Pancreas (tissue), 10 donors: ENCODE measurements at regions not wholly inside any gene's neighbourhood (a gene's known extent, or its start where the extent isn't known, plus 50 kb on each side); places are given as distances from the start of the nearest gene placed in this dataset.

Experiments
- ATAC-seq, 4 donors: fragments of 200-7000 bp; cut with Tn5 transposase; one replicate each; pipeline versions ENCODE4 v1.8.0 to v1.9.1; 2020; ENCODE audit warnings: mild to moderate bottlenecking in 4 of 4, moderate library complexity in 4 of 4
- DNase-seq, 6 donors: peaks; one replicate each; pipeline ENCODE4 v3.0.0-alpha.2; 2020
- FAIRE-seq: peaks from 2 replicates; lab custom pipeline; 2012; peaks lifted over from hg19 to GRCh38; lab: Jason Lieb, UNC
- H3K27ac ChIP-seq, 4 donors: fragments of 200-600 bp; sonication (generic); 1 replicate in 3 of 4; 2 replicates in 1 of 4; pipeline versions ENCODE4 v1.5.0 to v1.8.0; 2020
- H3K27me3 ChIP-seq, 4 donors: fragments of 200-600 bp; one replicate each; pipeline ENCODE4 v1.8.0; 2021
- H3K36me3 ChIP-seq, 3 donors: fragments of 200-600 bp; sonication (generic) in 1 of 3; one replicate each; pipeline versions ENCODE4 v1.5.0 to v1.8.0; 2020 to 2021
- H3K4me1 ChIP-seq, 3 donors: fragments of 200-600 bp; one replicate each; pipeline ENCODE4 v1.8.0; 2021
- H3K4me3 ChIP-seq, 4 donors: fragments of 200-600 bp; sonication (generic) in 2 of 4; one replicate each; pipeline versions ENCODE4 v1.5.0 to v1.8.0; 2020 to 2021
- H3K9me3 ChIP-seq, 4 donors: fragments of 200-600 bp; one replicate each; pipeline ENCODE4 v1.8.0; 2021
- WGBS, 2 donors: extraction: QIAGEN DNeasy Blood & Tissue Kit; methylation state at CpG; one replicate each; pipeline ENCODE4 v1.1.7; 2013; 5-methylcytosine and 5-hydroxymethylcytosine counted together
- intact Hi-C, 3 donors: fragments of 100-400 bp; cut with DNase I; formaldehyde crosslinking; loops; one replicate each; pipeline versions ENCODE4 v1.11.1 to v1.14.2; 2022
- TF ChIP-seq, protein P1 (sequence below), 4 donors: fragments of 200-600 bp; sonication (generic) in 3 of 4; IDR thresholded peaks; one replicate each; pipeline versions ENCODE4 v1.5.0 to v1.8.0; 2021; ENCODE audit warnings: antibody characterized with exemption in 4 of 4
- donor health status: healthy with polysubstance abuse.
- donor health status: DM: no; HTN: no; CAD: no; lungs with moderate emphysema.
- donor health status: DM: no; HTN: no; CAD: no.
- donor health status: control.
- donor health status: control.
- donor health status: Bipolar disorder and iron deficiency.
- donor health status: DM: yes; HTN: yes; CAD: no.
- donor health status: DM: no; HTN: no; CAD: no.
- donor health status: DM: no; HTN: no; CAD: no.
- donor health status: DM: yes; HTN: yes; CAD: no.

DNA sequence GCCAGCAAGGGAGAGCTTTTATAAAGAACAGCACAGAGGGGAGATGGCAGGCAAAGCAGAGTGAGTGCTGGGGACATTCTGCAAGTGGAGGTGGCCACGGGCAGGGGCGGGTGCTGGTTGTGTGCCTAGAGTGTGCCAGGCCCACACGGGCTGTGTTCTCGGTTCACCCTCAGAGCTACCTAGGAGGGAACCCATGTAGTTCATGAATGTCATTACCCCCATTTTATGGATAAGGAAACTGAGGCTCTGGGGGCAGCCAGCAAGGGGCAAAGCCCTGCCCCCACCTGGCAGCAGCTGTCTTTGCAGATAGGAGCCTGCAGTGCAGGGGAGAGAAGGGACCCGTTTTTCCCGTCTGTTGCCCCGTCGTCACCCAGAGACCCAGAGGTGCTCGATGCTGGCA is 85.2 kb upstream of the NCOR2 start:
- TF ChIP-seq, protein P1, sequence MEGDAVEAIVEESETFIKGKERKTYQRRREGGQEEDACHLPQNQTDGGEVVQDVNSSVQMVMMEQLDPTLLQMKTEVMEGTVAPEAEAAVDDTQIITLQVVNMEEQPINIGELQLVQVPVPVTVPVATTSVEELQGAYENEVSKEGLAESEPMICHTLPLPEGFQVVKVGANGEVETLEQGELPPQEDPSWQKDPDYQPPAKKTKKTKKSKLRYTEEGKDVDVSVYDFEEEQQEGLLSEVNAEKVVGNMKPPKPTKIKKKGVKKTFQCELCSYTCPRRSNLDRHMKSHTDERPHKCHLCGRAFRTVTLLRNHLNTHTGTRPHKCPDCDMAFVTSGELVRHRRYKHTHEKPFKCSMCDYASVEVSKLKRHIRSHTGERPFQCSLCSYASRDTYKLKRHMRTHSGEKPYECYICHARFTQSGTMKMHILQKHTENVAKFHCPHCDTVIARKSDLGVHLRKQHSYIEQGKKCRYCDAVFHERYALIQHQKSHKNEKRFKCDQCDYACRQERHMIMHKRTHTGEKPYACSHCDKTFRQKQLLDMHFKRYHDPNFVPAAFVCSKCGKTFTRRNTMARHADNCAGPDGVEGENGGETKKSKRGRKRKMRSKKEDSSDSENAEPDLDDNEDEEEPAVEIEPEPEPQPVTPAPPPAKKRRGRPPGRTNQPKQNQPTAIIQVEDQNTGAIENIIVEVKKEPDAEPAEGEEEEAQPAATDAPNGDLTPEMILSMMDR (IDR thresholded peaks at IDR 0.05), result no peak
- Histone ChIP-seq H3K4me1 (peaks cover 0 to 14% (median 6%) of the 10 kb centered on the region in 3 donors), H3K36me3 (no peaks in the 10 kb centered on the region), H3K9me3 (no peaks in the 10 kb centered on the region), H3K27me3 (no peaks in the 10 kb centered on the region), H3K4me3 (no peak overlapping the region), H3K27ac (no peak overlapping the region)
- intact Hi-C loops, result no loop called here
- FAIRE-seq (no peak), ATAC-seq (no peak), DNase-seq (no peak)
- 79 to 90% methylated on average over 9 of the region's 9 CpGs for WGBS, 2 donors

DNA sequence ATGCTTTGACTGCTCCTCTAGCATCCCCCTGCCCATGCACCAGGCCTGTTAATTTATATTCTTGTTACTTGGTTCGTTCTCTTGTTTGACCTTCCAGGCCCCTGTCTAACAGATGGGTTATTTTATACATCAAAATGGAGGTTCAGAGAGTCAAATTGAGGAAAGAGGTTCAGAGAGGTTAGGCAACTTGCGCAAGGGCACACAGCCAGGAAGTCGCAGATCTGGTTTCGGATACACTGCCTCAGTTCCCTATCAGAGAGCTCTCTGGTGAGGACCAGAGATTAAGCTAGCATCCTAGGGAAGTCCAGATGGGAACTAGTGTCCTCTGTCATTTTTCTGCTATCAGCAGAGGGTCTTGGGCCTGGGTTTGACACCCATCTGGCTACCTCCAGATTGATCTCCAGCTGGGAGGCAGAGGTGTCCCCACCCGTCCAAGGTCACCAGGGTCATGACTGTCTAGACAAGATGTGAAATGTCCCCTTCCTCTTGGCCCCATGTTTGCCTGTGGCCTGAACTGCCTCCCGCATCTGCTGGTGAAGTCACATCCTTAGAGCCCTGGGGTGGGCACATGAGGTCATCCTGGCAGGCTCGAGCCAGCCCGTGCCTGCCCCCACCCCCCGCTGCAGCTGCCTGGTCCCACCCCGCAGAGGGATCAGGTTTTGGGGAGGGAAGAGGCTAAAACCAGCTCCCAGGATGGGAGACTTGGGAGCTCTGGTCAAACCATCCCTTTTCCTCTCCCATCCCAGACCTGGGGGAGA is 84.3 kb upstream of the NCOR2 start:
- DNase-seq (no peak), FAIRE-seq (no peak), ATAC-seq (no peak)
- Histone ChIP-seq H3K27me3 (no peaks in the 10 kb centered on the region), H3K36me3 (no peaks in the 10 kb centered on the region), H3K27ac (no peak overlapping the region), H3K4me1 (peaks cover 0 to 14% (median 6%) of the 10 kb centered on the region in 3 donors), H3K9me3 (no peaks in the 10 kb centered on the region), H3K4me3 (no peak overlapping the region)
- intact Hi-C loops, result no loop called here
- TF ChIP-seq, protein P1 (IDR thresholded peaks at IDR 0.05), result no peak
- WGBS, 2 donors, result 66 to 70% methylated on average over 10 of the region's 10 CpGs

DNA sequence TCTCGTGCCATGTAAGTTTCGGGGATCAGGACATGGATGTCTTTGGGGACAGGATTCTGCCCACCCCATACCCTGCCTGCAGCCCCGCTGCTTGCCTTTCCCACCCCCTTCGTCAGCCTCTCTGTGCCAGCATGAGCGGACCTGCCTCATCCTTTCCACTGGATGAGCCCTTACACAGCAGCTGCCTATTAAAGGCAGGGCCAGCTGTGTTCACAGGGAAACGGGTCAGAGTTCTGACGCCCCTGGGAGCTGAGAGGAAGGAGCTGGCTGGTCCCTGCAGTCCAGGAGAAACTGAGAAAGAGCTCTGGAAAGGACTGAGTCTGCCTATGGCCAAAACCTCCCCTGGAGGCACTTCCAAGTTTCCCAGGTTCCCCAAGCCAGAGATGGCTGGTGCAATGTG is 83.5 kb upstream of the NCOR2 start:
- Histone ChIP-seq H3K27ac (no peak overlapping the region), H3K9me3 (no peaks in the 10 kb centered on the region), H3K36me3 (no peaks in the 10 kb centered on the region), H3K27me3 (no peaks in the 10 kb centered on the region), H3K4me3 (no peak overlapping the region), H3K4me1 (peaks cover 0 to 9% (median 6%) of the 10 kb centered on the region in 3 donors)
- no peak for ATAC-seq
- TF ChIP-seq, protein P1 (IDR thresholded peaks at IDR 0.05), result no peak
- no peak for FAIRE-seq
- DNase-seq, result no peak
- intact Hi-C loops, result no loop called here
- 81% methylated on average over 7 of the region's 7 CpGs for WGBS, 2 donors

DNA sequence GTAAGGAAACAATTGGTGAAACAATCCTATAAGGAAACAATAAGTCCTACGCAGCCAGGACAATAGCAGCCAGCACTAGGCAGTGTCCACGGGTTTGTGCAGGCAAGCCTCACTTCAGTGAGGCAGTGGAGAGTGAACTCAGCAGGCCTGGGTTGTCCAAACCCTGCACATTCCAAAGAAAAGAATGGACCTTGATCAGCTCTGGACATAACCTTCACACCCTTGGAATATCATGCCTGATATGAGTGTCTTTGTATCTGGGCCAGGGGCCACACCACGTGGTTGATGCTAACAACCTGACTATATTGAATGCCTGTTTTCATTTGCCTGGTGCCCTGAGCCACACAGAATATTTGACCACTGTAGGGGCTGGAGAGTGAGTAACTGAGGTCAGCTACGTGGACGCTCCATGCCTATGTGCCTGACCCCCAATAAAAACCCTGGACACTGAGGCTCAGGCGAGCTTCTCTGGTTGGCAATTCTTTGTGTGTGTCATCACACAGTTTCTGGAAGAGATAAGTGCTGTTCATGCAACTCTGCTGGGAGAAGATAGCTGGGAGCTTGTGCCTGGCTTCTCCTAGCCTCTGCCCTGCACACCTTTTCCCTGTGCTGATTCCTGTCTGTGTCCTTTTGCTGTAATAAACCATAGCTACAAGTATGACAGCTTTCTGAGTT is 81.4 kb upstream of the NCOR2 start:
- no peak overlapping the region for H3K4me3 ChIP-seq
- ATAC-seq, result no peak
- H3K9me3 ChIP-seq, result no peaks in the 10 kb centered on the region
- H3K4me1 ChIP-seq, result no peaks in the 10 kb centered on the region
- H3K27ac ChIP-seq, result no peak overlapping the region
- WGBS, 2 donors, result 77 to 80% methylated on average over 6 of the region's 6 CpGs
- H3K27me3 ChIP-seq, result no peaks in the 10 kb centered on the region
- DNase-seq, result no peak
- H3K36me3 ChIP-seq, result no peaks in the 10 kb centered on the region
- TF ChIP-seq, protein P1 (IDR thresholded peaks at IDR 0.05), result no peak
- intact Hi-C loops, result no loop called here
- FAIRE-seq, result no peak

DNA sequence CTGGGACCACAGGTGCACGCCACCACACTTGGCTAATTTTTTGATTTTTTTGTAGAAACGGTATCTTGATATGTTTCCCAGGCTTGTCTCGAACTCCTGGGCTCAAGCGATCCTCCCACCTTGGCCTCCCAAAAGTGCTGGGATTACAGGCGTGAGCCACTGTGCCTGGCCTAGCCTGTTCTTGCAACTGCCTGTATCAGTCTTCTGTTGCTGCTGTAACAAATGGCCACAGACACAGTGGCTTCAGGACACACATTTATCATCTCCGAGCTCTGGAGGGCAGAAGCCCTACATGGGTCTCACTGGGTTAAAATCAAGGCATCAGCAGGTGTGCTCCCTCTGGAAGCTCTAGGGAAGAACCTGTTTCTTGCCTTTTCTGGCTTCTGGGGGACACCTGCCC is 79.9 kb upstream of the NCOR2 start:
- Histone ChIP-seq H3K27me3 (no peaks in the 10 kb centered on the region), H3K9me3 (no peaks in the 10 kb centered on the region), H3K27ac (no peak overlapping the region), H3K4me3 (no peak overlapping the region), H3K4me1 (no peaks in the 10 kb centered on the region), H3K36me3 (no peaks in the 10 kb centered on the region)
- 79 to 80% methylated on average over 6 of the region's 6 CpGs for WGBS, 2 donors
- TF ChIP-seq, protein P1 (IDR thresholded peaks at IDR 0.05), result no peak
- intact Hi-C loops, result no loop called here
- DNase-seq (no peak), ATAC-seq (no peak), FAIRE-seq (no peak)
